Fibroblast of lung (primary cell): ENCODE measurements at regions not wholly inside any gene's neighbourhood (a gene's known extent, or its start where the extent isn't known, plus 50 kb on each side); places are given as distances from the start of the nearest gene placed in this dataset.

ENCODE experiments used
- DNase-seq, 2 donors: peaks; one replicate each; pipeline versions ENCODE4 v3.0.0 to v3.0.0-alpha.2; 2010; ENCODE audit warnings: low read depth in 2 of 2
- H2AFZ ChIP-seq: 2 replicates; pipeline ENCODE4 v1.5.1; 2012; ENCODE audit warnings: low read length, control low read depth, inconsistent platforms
- H3K27ac ChIP-seq: 2 replicates; pipeline ENCODE4 v1.5.1; 2011; ENCODE audit warnings: low read length, control low read depth; ENCODE audit not compliant: insufficient read depth
- H3K27me3 ChIP-seq: 2 replicates; pipeline ENCODE4 v1.5.1; 2011; ENCODE audit warnings: mild to moderate bottlenecking, low read length; ENCODE audit not compliant: control insufficient read depth, insufficient read depth
- H3K36me3 ChIP-seq: 2 replicates; pipeline ENCODE4 v1.5.1; 2011; ENCODE audit warnings: low read length; ENCODE audit not compliant: control insufficient read depth, insufficient read depth
- H3K4me1 ChIP-seq: 2 replicates; pipeline ENCODE4 v1.5.1; 2011; ENCODE audit warnings: low read length; ENCODE audit not compliant: control insufficient read depth, insufficient read depth; ENCODE audit errors: extremely low read depth
- H3K4me2 ChIP-seq: 2 replicates; pipeline ENCODE4 v1.5.1; 2011; ENCODE audit warnings: low read length, control low read depth; ENCODE audit not compliant: insufficient read depth; ENCODE audit errors: extremely low read depth
- H3K4me3 ChIP-seq, 4 experiments: fragments of 200-600 bp in 1 of 4; sonication (generic) in 1 of 4; replicated peaks in 1 of 4; 2 replicates each; pipeline ENCODE4 v1.5.1; 2011 to 2016; ENCODE audit warnings: low read length in 4 of 4, low read depth in 3 of 4, mild to moderate bottlenecking in 3 of 4, control low read depth in 2 of 4, inconsistent platforms in 1 of 4, mixed read lengths in 1 of 4; ENCODE audit not compliant: insufficient read depth in 1 of 4; ENCODE audit errors: control extremely low read depth in 1 of 4
- H3K79me2 ChIP-seq: 2 replicates; pipeline ENCODE4 v1.5.1; 2012; ENCODE audit warnings: mild to moderate bottlenecking, low read length, inconsistent platforms; ENCODE audit not compliant: control insufficient read depth, insufficient read depth
- H3K9ac ChIP-seq: 2 replicates; pipeline ENCODE4 v1.5.1; 2011; ENCODE audit warnings: mild to moderate bottlenecking, low read length, control low read depth; ENCODE audit not compliant: insufficient read depth
- H3K9me3 ChIP-seq: 2 replicates; pipeline ENCODE4 v1.5.1; 2012; ENCODE audit warnings: low read depth, low read length; ENCODE audit not compliant: control insufficient read depth, insufficient read depth
- H4K20me1 ChIP-seq: 2 replicates; pipeline ENCODE4 v1.5.1; 2011; ENCODE audit warnings: low read length; ENCODE audit not compliant: control insufficient read depth, insufficient read depth; ENCODE audit errors: extremely low read depth
- CTCF ChIP-seq, 2 donors: IDR thresholded peaks in 1 of 2; conservative IDR thresholded peaks in 1 of 2; 1 replicate in 1 of 2; 2 replicates in 1 of 2; pipeline ENCODE4 v1.5.1; 2011 to 2012; ENCODE audit warnings: low read length in 2 of 2, control low read depth in 1 of 2, inconsistent platforms in 1 of 2, low read depth in 1 of 2, mild to moderate bottlenecking in 1 of 2
- EZH2 ChIP-seq: IDR thresholded peaks from 2 replicates; pipeline ENCODE4 v1.5.1; 2012; ENCODE audit warnings: low read length, control low read depth, mild to moderate bottlenecking; ENCODE audit errors: missing control alignments

- Histone ChIP-seq H3K27ac (no peak overlapping the region), H3K9ac (no peak overlapping the region), H3K27me3 (no peaks in the 10 kb centered on the region), H3K79me2 (no peaks in the 10 kb centered on the region), H2AFZ (no peak overlapping the region), H3K4me3 (no peak overlapping the region), H3K4me1 (peaks cover 2% of the 10 kb centered on the region), H3K4me2 (no peak overlapping the region), H4K20me1 (no peaks in the 10 kb centered on the region), H3K9me3 (no peaks in the 10 kb centered on the region), H3K36me3 (no peaks in the 10 kb centered on the region)
- no peak for DNase-seq
- TF ChIP-seq CTCF (conservative IDR thresholded peaks at IDR 0.05 in 1 of 2, IDR thresholded peaks at IDR 0.05 in 1 of 2; ENCODE audit: low read depth in 1 of 2, low read length in 2 of 2) (no peak), EZH2 (no peak)
These were observed 101.5 kb downstream of the VCPKMT start for GRCh38 chr14:50014809-50015430.

GRCh38 chr14:50015716-50016115 is 100.7 kb downstream of the VCPKMT start:
- Histone ChIP-seq H2AFZ (no peak overlapping the region), H3K4me3 (no peak overlapping the region), H3K4me2 (no peak overlapping the region), H3K27ac (no peak overlapping the region), H3K4me1 (peaks cover 2% of the 10 kb centered on the region), H3K36me3 (no peaks in the 10 kb centered on the region), H3K79me2 (no peaks in the 10 kb centered on the region), H4K20me1 (no peaks in the 10 kb centered on the region), H3K9ac (no peak overlapping the region), H3K27me3 (no peaks in the 10 kb centered on the region), H3K9me3 (no peaks in the 10 kb centered on the region)
- DNase-seq: no peak
- TF ChIP-seq EZH2 (no peak), CTCF (conservative IDR thresholded peaks at IDR 0.05 in 1 of 2, IDR thresholded peaks at IDR 0.05 in 1 of 2; ENCODE audit: low read depth in 1 of 2, low read length in 2 of 2) (no peak)

GRCh38 chr14:50018201-50018932 is 98.0 kb downstream of the VCPKMT start:
- H3K27me3 ChIP-seq: no peaks in the 10 kb centered on the region
- H2AFZ ChIP-seq: peak overlapping the region; percentile 41
- no peak overlapping the region for H3K4me3 ChIP-seq
- H3K27ac ChIP-seq: peak overlapping the region; percentile 29
- H4K20me1 ChIP-seq: no peaks in the 10 kb centered on the region
- peak; percentile 29 to 66 for DNase-seq
- TF ChIP-seq CTCF (conservative IDR thresholded peaks at IDR 0.05 in 1 of 2, IDR thresholded peaks at IDR 0.05 in 1 of 2; ENCODE audit: low read depth in 1 of 2, low read length in 2 of 2): no peak
- TF ChIP-seq EZH2: no peak
- no peaks in the 10 kb centered on the region for H3K9me3 ChIP-seq
- H3K36me3 ChIP-seq: no peaks in the 10 kb centered on the region
- no peak overlapping the region for H3K9ac ChIP-seq
- no peak overlapping the region for H3K4me2 ChIP-seq
- H3K79me2 ChIP-seq: no peaks in the 10 kb centered on the region
- H3K4me1 ChIP-seq: no peaks in the 10 kb centered on the region
